ENCODE measurements at regions not wholly inside any gene's neighbourhood (a gene's known extent, or its start where the extent isn't known, plus 50 kb on each side); places are given as distances from the start of the nearest gene placed in this dataset.

DNA sequence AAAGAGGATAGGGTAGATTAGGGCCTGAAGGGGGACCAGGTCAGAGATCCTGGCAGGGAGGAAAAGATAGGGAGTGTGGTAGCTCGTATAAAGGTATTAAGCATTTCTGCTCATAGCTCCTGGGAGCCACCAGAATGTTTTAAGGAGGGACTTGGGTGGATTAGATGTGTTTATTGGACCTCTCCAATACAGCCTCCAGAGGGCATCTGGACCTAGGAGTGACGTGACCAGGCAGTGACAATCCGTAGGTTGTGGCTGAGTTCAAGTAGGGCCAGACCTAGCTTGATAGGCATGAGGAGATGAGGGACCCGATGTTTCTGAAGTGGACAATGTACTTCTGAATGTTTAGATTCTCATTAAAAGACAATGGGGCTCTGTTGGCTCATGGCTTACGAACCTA lies 435.2 kb downstream of the MCTP2 start:
- TF ChIP-seq EZH2 (optimal IDR thresholded peaks at IDR 0.05; ENCODE audit: low read depth, low read length), result no peak
- TF ChIP-seq, protein P1, sequence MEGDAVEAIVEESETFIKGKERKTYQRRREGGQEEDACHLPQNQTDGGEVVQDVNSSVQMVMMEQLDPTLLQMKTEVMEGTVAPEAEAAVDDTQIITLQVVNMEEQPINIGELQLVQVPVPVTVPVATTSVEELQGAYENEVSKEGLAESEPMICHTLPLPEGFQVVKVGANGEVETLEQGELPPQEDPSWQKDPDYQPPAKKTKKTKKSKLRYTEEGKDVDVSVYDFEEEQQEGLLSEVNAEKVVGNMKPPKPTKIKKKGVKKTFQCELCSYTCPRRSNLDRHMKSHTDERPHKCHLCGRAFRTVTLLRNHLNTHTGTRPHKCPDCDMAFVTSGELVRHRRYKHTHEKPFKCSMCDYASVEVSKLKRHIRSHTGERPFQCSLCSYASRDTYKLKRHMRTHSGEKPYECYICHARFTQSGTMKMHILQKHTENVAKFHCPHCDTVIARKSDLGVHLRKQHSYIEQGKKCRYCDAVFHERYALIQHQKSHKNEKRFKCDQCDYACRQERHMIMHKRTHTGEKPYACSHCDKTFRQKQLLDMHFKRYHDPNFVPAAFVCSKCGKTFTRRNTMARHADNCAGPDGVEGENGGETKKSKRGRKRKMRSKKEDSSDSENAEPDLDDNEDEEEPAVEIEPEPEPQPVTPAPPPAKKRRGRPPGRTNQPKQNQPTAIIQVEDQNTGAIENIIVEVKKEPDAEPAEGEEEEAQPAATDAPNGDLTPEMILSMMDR (IDR thresholded peaks at IDR 0.05; ENCODE audit: low read length), result no peak

All from MM.1S (cell line).